GM12865 (cell line): ENCODE measurements at regions not wholly inside any gene's neighbourhood (a gene's known extent, or its start where the extent isn't known, plus 50 kb on each side); places are given as distances from the start of the nearest gene placed in this dataset.
A peak's percentile ranks its signal among the peaks of the same experiment; 100 is the strongest.
"Not testable (repeated sequence)": the region's sequence is repeated elsewhere in the genome, so short reads cannot be mapped to it uniquely, and the experiment has no call there.

Experiments
- DNase-seq: peaks from one replicate; pipeline ENCODE4 v3.0.0; 2010; ENCODE audit warnings: low read depth
- H3K4me3 ChIP-seq: 2 replicates; pipeline ENCODE4 v1.5.1; 2011; ENCODE audit warnings: mild to moderate bottlenecking, low read depth, low read length, control low read depth
- TF ChIP-seq, protein P1 (sequence below): IDR thresholded peaks from 2 replicates; pipeline ENCODE4 v1.5.1; 2011; ENCODE audit warnings: low read length, control low read depth, low read depth, inconsistent platforms; ENCODE audit not compliant: insufficient read depth; ENCODE audit errors: missing control alignments

DNA sequence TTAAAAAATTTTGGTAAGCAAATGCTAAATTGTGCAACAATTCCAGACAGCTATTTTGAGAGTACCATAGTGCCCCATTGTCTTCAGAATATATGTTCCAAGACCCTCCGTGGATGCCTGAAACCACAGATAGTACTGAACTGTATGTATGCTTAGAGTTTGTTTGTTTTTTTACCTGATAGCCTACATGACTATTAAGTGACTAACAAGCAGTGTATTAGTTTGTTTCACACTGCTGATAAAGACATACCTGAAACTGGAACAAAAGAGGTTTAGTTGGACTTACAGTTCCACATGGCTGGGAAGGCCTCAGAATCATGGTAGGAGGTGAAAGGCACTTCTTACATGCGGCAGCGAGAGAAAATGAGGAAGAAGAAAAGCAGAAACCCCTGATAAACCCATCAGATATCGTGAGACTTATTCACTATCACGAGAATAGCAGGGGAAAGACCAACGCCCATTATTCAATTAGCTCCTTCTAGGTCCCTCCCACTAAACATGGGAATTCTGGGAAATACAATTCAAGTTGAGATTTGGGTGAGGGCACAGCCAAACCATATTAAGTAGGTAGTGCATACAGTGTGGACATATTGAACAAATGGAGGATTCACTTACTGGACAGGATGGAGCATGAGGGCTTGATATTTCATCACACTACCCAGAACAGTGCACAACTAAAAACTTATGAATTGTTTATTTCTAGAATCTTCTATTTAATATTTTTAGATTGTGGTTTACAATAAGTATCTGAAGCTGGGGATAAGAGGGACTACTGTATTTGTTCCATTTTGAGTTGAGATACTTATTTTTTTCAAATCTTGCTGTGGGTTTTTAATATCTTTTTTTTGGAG lies 78.5 kb downstream of the LHX9 start:
- H3K4me3 ChIP-seq, result no peak overlapping the region
- no peak for DNase-seq
- TF ChIP-seq, protein P1, sequence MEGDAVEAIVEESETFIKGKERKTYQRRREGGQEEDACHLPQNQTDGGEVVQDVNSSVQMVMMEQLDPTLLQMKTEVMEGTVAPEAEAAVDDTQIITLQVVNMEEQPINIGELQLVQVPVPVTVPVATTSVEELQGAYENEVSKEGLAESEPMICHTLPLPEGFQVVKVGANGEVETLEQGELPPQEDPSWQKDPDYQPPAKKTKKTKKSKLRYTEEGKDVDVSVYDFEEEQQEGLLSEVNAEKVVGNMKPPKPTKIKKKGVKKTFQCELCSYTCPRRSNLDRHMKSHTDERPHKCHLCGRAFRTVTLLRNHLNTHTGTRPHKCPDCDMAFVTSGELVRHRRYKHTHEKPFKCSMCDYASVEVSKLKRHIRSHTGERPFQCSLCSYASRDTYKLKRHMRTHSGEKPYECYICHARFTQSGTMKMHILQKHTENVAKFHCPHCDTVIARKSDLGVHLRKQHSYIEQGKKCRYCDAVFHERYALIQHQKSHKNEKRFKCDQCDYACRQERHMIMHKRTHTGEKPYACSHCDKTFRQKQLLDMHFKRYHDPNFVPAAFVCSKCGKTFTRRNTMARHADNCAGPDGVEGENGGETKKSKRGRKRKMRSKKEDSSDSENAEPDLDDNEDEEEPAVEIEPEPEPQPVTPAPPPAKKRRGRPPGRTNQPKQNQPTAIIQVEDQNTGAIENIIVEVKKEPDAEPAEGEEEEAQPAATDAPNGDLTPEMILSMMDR, result no peak

DNA sequence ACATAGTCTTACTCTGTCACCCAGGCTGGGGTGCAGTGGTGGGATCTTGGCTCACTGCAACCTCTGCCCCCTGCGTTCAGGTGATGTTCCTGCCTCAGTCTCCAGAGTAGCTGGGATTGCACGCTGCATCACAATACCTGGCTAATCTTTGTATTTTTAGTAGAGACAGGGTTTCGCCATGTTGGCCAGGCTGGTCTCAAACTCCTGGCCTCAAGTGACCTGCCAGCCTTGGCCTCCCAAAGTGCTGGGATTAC lies 79.0 kb downstream of the LHX9 start:
- DNase-seq, H3K4me3 ChIP-seq: not testable (repeated sequence)

DNA sequence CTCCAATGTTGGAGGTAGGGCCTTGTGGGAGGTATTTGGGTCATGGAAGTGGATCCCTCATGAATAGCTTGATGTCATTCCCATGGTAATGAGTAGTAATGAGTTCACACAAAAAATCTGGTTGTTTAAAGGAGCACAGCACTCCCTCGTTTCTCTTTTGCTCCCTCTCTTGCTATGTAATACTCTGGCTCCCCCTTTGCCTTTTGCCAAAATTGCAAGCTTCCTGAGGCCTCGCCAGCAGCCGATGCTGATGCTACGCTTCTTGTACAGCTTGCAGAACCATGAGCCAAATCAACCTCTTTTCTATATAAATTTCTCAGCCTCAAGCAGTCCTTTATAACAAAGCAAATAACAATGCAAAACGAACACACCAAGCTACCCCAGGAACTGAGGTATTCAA lies 80.9 kb downstream of the LHX9 start:
- no peak overlapping the region for H3K4me3 ChIP-seq
- TF ChIP-seq, protein P1, result peak; percentile 2
- peak; percentile 20 for DNase-seq

DNA sequence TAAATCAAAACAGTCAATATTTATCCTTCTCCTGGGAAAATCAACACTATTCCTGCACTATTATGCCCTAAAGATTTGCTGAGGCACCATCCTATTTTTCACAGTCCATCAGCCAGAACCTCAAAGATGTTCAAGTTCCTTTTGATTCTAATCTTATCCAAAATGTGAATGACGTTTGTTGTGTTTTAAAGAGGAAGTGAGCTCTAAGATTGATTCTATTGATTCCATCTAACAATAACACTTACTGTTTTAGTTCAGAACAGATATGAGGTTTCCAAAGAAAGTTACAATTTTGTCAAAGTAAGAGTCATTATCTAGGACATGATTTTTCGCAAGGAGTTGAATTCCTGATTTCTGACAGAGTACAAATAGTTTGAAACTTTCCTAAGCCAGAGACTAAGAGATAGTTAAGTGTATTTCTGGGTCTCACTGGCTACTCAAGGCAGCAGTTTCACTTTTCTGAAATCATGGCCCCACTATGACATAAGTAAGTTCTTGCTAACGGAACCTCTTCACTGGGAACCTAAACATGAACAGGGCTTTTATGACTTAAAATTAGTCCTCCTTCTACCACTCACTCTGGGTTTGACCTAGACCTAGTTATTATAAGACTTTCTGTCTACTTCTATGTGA lies 84.7 kb downstream of the LHX9 start:
- TF ChIP-seq, protein P1, result no peak
- no peak for DNase-seq
- H3K4me3 ChIP-seq, result no peak overlapping the region

DNA sequence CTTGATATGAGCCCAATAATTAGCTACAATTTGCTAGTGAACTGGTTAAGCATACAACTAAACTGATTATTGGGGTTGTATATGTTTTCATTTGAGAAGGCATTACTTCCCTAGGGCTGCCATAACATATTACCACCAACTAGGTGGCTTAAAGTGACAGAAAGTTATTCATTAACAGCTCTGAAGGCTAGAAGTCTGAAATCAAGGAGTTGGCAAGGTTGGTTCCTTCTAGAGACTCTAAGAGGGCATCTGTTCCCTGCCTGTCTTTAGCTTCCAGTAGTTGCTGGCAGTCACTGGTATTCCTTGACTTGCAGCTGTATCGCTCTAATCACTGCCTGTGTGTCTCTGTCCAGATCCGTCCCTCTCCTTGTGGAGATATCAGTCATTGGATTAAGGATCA lies 86.3 kb downstream of the LHX9 start:
- no peak for DNase-seq
- TF ChIP-seq, protein P1, result no peak
- no peak overlapping the region for H3K4me3 ChIP-seq

DNA sequence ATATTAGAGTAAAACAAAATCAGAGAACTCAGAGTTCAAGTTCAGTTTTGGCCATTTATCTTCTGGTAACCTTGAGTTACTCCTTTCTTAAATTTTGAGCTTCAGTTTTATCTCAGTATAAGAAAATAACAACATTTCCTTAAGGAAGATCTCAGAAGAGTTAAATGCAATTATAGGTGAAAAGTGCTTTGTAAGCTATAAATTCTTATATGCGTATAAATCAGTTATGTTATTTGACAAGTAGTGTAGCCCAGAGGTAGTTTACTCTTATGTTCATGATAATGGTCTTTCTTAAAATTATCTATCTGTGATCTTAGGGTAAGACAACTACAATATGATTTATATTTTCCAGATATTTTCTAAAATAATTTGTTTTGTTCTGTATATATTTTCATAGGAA lies 89.8 kb downstream of the LHX9 start:
- DNase-seq, result no peak
- TF ChIP-seq, protein P1, result no peak
- H3K4me3 ChIP-seq, result no peak overlapping the region

DNA sequence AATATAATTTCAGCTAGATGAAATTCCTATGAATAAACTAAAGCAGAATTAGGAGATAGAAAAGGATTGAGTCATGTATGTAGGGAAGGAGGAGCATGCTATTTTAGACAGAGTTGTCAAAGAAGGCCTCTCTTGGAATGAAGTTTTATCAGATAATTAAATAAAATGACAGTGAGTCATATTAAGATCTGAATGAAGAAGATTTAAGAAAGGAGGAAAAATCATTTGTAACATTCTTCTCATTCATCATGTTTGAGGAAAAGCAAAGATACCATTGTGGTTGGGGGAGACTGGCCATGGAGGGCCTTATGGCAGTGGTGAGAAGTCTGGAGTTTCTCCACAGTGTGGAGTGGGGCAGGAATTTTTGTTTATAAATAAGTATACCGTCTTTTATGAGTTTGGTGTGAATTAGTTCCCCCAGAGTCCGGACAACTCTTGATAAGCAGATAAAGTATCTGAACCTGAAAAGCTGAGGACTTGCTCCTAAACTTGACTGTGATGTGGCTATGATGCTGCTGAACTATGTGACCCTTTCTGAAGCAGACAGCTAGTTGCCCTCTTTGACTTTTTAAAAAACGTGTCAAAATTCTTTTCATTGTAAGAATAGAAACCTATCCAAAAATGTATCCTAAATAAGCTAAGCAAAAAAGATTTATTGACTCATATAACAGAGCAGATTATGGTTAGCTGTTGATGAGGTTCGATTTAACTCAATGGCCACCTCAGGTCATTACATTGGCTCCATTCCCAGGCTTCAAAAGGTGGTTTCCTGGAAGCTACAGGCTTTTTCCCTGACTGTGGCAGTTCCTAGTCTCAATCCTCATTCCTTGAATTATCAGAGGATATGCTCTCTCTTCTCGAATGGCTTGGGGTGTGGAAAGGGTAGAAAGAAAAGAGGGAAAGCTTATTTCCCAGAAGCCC lies 90.8 kb downstream of the LHX9 start:
- DNase-seq, result no peak
- TF ChIP-seq, protein P1, result no peak
- no peak overlapping the region for H3K4me3 ChIP-seq
